ENCODE measurements at regions not wholly inside any gene's neighbourhood (a gene's known extent, or its start where the extent isn't known, plus 50 kb on each side); places are given as distances from the start of the nearest gene placed in this dataset.

DNA sequence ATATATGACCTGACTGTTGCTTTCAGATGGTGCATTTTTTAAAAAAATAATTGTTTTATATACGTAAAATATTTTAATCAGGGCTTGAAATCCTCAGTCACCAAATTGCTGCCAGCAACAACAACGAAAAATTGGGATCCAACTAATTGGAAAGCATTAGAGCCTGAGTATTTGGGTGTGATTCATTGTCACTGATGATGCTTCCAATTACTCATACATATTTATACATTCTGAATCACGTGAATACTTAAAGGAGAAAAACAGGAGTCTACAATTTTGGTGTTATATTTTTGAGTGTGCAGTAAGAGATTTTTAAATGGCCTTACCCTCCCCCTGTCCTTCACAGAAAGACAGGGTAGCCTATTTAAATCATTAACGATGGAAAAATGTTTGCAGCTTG, 765.6 kb upstream of the TENM3 start:
- dilution Hi-C loops (cut with HindIII; ENCODE audit: low sequenced_read_pairs, unreplicated experiment): no loop called here

More for the DNA sequence above, 765.6 kb upstream of the TENM3 start:
- Histone ChIP-seq H2BK120ac (ENCODE audit: low read depth, low read length) (no peak overlapping the region), H3K79me1 (ENCODE audit: low read depth in 1 of 2, low read length in 2 of 2) (no peaks in the 10 kb centered on the region), H3K4me2 (ENCODE audit: low read depth, low read length) (no peak overlapping the region), H2BK5ac (ENCODE audit: low read depth, low read length, poor library complexity, severe bottlenecking) (no peak overlapping the region), H2BK15ac (ENCODE audit: low read depth, low read length) (no peak overlapping the region), H3K14ac (replicated peaks; ENCODE audit: low read depth, low read length) (no peak overlapping the region), H3K56ac (ENCODE audit: extremely low read depth, insufficient read depth, low read length) (no peak overlapping the region), H3K4ac (ENCODE audit: low read depth, low read length) (no peak overlapping the region), H3K4me3 (ENCODE audit: insufficient read depth, low read depth, low read length) (no peak overlapping the region), H4K8ac (ENCODE audit: low read depth in 2 of 2, low read length in 2 of 2) (no peak overlapping the region), H3K9ac (ENCODE audit: low read depth, low read length) (no peak overlapping the region), H2AK9ac (replicated peaks; ENCODE audit: low read depth, low read length, poor library complexity) (no peak overlapping the region), H3K4me1 (ENCODE audit: control insufficient read depth, insufficient read depth, low read length) (no peaks in the 10 kb centered on the region), H3K23ac (ENCODE audit: low read depth, low read length) (no peak overlapping the region), H4K20me1 (ENCODE audit: insufficient read depth, low read length) (no peaks in the 10 kb centered on the region), H3K27ac (ENCODE audit: insufficient read depth, low read length) (no peak overlapping the region), H4K5ac (ENCODE audit: low read depth, low read length) (no peak overlapping the region), H2AK5ac (ENCODE audit: low read depth, low read length) (no peak overlapping the region), H4K91ac (ENCODE audit: insufficient read depth, low read depth, low read length) (no peak overlapping the region), H3K9me1 (ENCODE audit: insufficient read depth, low read length) (no peaks in the 10 kb centered on the region), H2AFZ (replicated peaks; ENCODE audit: low read length, poor library complexity) (no peak overlapping the region), H3K9me3 (ENCODE audit: control insufficient read depth, insufficient read depth, low read length) (no peaks in the 10 kb centered on the region), H3K27me3 (ENCODE audit: control insufficient read depth, insufficient read depth, low read length) (no peaks in the 10 kb centered on the region), H2BK20ac (ENCODE audit: low read depth, low read length) (no peak overlapping the region), H3K36me3 (ENCODE audit: control insufficient read depth, insufficient read depth, low read length) (no peaks in the 10 kb centered on the region), H3K18ac (ENCODE audit: low read depth, low read length) (no peak overlapping the region)
- ATAC-seq (ENCODE audit: low read depth): no peak
- ChIA-PET POLR2A (ENCODE audit: unreplicated experiment) (no interaction called here), CTCF (no interaction called here)
- in situ Hi-C loops (cut with MboI; ENCODE audit: low sequenced_read_pairs) (no loop called here), intact Hi-C loops (cut with micrococcal nuclease) (no loop called here)
- WGBS, 2 experiments (ENCODE audit: extremely low coverage in 2 of 2, insufficient read length in 1 of 2): no CpG with 5 or more reads among the region's 4 CpGs
- TF ChIP-seq, protein P1, sequence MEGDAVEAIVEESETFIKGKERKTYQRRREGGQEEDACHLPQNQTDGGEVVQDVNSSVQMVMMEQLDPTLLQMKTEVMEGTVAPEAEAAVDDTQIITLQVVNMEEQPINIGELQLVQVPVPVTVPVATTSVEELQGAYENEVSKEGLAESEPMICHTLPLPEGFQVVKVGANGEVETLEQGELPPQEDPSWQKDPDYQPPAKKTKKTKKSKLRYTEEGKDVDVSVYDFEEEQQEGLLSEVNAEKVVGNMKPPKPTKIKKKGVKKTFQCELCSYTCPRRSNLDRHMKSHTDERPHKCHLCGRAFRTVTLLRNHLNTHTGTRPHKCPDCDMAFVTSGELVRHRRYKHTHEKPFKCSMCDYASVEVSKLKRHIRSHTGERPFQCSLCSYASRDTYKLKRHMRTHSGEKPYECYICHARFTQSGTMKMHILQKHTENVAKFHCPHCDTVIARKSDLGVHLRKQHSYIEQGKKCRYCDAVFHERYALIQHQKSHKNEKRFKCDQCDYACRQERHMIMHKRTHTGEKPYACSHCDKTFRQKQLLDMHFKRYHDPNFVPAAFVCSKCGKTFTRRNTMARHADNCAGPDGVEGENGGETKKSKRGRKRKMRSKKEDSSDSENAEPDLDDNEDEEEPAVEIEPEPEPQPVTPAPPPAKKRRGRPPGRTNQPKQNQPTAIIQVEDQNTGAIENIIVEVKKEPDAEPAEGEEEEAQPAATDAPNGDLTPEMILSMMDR (conservative IDR thresholded peaks at IDR 0.05; ENCODE audit: low read depth, low read length): no peak
- TF ChIP-seq NFE2L2 (IDR thresholded peaks at IDR 0.05; ENCODE audit: low read depth, low read length): no peak
- TF ChIP-seq BHLHE40 (IDR thresholded peaks at IDR 0.05; ENCODE audit: low read depth, low read length): no peak
- TF ChIP-seq, protein P2, sequence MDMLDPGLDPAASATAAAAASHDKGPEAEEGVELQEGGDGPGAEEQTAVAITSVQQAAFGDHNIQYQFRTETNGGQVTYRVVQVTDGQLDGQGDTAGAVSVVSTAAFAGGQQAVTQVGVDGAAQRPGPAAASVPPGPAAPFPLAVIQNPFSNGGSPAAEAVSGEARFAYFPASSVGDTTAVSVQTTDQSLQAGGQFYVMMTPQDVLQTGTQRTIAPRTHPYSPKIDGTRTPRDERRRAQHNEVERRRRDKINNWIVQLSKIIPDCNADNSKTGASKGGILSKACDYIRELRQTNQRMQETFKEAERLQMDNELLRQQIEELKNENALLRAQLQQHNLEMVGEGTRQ (IDR thresholded peaks at IDR 0.05; ENCODE audit: low read depth, low read length): no peak
- no peak for TF ChIP-seq FOS (IDR thresholded peaks at IDR 0.05; ENCODE audit: low read depth, low read length)
- TF ChIP-seq RAD21 (IDR thresholded peaks at IDR 0.05; ENCODE audit: low read length): no peak
- no peak for DNase-seq
- BruUV-seq (replicated peaks): no TSS peak

Data from IMR-90 (cell line).